ENCODE measurements at regions not wholly inside any gene's neighbourhood (a gene's known extent, or its start where the extent isn't known, plus 50 kb on each side); places are given as distances from the start of the nearest gene placed in this dataset.

DNA sequence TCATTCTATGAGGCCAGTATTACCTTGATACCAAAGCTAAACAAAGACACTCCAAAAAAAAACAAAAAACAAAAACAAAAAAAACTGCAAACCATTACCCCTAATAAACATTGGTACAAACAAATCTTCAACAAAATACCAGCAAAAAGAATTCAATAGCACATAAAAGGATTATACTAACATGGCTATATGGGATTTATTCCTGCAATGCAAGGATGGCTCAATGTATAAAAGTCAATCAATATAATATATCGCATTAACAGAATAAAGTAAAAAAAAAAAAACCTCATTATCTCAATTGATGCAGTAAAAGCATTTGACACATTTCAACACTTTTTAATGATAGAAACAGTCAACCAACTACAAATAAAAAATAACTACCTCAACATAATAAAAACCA, 233.3 kb upstream of the NFE2L3 start:
- TF ChIP-seq POLR2AphosphoS5 (IDR thresholded peaks at IDR 0.05; ENCODE audit: borderline replicate concordance, low read depth, low read length), result no peak
- TF ChIP-seq EZH2 (IDR thresholded peaks at IDR 0.05), result no peak
- no peak for TF ChIP-seq FOXP2 (optimal IDR thresholded peaks at IDR 0.05; ENCODE audit: control extremely low read depth, extremely low read length, insufficient read depth)

All from SK-N-MC (cell line).